ENCODE measurements at regions not wholly inside any gene's neighbourhood (a gene's known extent, or its start where the extent isn't known, plus 50 kb on each side); places are given as distances from the start of the nearest gene placed in this dataset.

DNA sequence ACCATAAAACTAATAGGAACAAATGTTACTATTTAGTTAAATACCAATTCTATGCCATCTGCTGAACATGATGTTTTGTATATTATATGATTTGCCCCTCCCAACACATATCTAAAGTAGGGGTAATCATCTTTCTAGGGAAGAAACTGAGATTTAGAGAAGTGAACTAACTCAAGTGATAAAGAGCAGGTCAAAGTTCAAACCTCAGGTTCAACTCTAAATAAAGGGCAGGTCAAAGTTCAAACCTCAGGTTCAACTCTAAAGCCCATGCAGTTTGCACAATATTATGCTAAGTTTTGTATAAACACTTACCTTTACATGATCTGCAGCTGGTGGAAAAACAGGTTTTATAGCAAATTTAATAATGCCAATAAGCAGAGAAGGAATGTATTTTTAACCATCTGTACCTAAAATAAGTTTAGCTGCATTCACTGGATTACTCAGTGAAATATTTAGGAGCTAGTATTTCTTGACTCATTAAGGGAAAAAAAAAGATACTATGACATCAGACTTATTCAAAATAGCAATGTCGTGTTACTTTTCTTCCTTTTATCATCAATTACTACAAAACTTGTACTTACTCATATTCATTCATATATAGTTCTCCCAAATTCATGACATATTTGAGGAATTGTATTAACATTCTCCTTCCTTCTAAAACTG is 1194.3 kb upstream of the CELF2 start:
- TF ChIP-seq POLR2A (IDR thresholded peaks at IDR 0.05; ENCODE audit: low read depth, low read length) (no peak), POLR2AphosphoS5 (IDR thresholded peaks at IDR 0.05; ENCODE audit: low read depth, low read length) (no peak), TAF1 (IDR thresholded peaks at IDR 0.05; ENCODE audit: borderline replicate concordance, low read depth, low read length) (no peak)
